KBM-7 (cell line): ENCODE measurements at regions not wholly inside any gene's neighbourhood (a gene's known extent, or its start where the extent isn't known, plus 50 kb on each side); places are given as distances from the start of the nearest gene placed in this dataset.

Experiments
- DNase-seq: peaks from one replicate; pipeline ENCODE4 v3.0.0-alpha.2; 2015
- in situ Hi-C: fragments of 300-500 bp; cut with MboI; formaldehyde crosslinking; loops from 2 replicates; pipeline ENCODE4 v1.14.3; 2020; ENCODE audit warnings: low sequenced_read_pairs, low pct_unique_long_range_greater_than_20kb, mixed read lengths

DNA sequence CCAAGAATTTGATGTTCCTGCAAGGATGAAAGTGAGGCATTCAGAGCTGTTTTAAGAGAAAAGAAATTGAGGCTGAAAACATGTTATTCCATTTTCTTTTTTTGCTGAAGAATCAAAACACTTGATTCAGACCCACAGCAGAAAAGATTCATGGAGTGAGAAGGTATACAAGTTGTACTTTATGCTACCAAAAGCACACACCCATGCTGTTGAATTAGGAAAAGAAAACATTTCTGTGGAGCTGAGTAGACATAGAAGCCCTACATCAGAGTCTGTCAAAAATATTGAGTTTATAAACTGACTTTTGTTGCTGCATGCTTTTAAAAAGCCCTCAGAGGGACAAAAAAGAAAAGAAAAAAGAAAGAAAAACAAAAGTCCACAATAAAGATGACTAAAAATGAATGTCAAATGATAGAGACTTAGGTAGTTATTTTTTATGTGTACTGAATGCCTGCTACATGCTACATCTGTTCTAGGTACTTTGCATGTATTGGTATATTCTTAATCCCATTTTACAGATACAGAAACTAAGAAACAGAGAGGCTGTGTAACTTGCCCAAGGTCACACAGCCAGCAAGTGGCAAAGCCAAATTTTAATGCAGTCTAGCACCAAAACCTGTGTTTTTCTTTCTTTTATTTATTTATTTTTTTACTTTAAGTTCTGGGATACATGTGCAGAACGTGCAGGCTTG lies 71.7 kb upstream of the PALS2 start:
- in situ Hi-C loops = no loop called here

DNA sequence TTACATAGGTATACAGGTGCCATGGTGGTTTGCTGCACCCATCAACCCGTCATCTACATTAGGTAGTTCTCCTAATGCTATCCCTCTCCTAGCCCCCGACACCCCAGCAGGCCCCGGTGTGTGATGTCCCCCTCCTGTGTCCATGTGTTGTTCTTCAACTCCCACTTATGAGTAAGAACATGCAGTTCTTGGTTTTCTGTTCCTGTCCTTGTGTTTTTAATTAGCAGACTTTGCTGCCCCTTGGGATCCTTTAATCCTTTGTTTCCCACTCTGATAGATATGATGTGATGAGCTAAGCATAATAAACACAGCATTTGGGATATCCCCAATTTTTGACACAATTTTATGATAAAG lies 71.1 kb upstream of the PALS2 start:
- in situ Hi-C loops = no loop called here
- no peak for DNase-seq

More for the DNA sequence above, 71.7 kb upstream of the PALS2 start:
- DNase-seq = no peak

DNA sequence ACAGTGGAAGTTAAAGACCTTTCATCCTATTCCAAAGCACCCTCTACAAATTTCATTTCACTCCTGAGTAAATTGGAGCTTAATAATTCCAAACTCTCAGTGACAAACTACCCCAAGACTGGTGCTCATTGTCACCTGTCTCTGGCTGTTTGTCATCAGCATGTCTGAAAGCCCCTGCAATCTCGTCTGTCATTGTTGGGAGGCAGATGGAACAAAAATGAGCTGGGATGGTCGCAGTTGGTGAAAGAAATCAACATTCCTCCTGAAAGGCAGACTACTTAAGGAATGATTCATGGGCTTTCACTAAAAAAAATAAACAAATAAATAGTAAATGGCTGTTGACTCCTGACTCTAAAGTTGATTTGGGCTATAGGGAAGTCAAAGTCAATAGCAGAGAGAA lies 69.7 kb upstream of the PALS2 start:
- no peak for DNase-seq
- in situ Hi-C loops = no loop called here

DNA sequence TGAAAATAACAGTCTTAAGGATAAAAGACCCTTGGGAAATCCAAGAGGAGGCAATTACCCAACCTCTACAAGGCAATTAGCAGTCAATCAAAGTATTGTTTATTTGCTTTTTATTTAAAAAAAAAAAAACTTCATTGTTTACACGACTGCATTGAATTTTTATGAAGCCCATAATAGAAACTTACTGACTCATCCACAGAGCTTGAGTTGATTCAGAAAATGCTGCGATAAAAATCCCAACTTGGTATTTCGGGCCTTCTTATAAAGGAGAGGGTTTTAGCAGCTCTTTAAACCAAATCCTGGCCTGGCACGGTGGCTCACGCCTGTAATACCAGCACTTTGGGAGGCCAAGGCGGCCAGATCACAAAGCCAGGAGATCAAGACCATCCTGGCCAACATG lies 69.2 kb upstream of the PALS2 start:
- in situ Hi-C loops = no loop called here
- DNase-seq = no peak

DNA sequence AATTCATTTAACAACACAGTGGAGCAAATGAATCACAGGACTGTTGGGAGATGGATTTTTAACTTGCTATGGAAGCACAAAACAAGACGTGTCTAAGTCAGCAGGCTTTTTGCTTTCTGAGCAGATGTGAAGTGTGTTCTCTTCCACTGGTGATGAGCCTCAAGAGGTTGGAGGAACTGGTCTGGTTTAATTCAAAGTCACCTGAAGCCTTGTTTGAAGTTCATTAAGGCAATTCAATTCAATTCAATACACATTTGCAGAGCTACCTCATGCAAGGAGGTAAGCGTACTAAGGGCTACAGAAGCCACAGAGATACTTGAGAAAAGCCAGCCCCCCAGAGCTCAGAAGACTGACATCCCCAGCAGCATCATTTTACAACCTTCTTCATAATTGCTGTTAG lies 68.4 kb upstream of the PALS2 start:
- in situ Hi-C loops = no loop called here
- no peak for DNase-seq

DNA sequence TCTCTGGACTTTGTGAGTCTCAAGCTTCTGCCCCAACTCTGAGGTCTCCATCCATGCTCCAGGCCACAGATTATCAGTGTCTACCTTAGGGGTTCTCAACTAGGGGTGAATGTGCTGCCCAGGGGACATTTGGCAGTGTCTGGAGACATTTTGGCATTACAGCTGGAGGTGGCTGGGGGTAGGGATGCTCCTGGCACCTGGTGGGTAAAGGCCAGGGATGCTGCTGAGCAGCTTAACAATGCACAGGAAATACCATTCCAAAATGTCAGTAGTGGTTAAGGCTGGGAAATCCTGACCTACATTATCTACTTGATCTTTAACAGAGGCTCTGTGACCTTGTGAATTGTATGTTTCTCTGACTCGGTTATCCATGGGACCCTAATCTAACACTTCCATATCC lies 67.3 kb upstream of the PALS2 start:
- in situ Hi-C loops = no loop called here
- DNase-seq = no peak

DNA sequence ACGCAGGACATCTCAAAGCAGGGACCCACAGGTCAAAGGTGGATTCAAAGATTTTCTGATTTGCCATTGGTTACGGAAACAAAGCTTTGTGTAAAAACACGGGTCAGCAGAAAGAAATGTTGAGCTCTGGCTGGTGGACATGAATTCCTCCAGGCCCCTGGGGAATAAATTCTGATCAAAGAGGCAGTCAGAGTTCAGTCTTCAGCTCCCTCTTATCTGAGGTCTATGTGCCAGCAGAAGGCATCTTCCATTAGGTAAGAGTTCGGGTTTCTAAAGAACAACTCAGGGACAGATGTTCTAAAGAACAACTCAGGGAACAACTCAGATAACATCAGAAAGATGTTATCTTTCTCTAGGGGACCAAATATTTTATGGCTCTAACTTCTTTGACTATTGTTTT lies 64.9 kb upstream of the PALS2 start:
- no peak for DNase-seq
- in situ Hi-C loops = no loop called here

DNA sequence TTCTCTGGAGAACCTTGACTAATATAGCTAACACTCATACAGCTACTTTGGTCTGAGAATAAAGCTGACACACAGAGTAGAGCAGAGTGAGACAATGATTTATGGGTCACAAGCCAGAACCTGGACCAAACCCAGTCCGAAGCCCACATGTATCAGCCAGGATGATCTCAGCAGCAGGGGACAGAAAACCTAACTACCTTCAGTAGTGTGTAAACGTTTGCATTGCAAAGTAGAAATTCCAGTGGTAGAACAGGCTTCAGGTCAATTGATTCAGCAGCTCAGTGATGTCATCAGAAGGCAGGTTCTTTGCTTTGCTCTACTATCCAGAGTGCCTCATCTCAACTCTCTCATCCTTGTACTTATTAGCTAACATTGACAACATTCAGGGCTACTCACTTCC lies 62.5 kb upstream of the PALS2 start:
- in situ Hi-C loops = no loop called here
- DNase-seq = no peak

DNA sequence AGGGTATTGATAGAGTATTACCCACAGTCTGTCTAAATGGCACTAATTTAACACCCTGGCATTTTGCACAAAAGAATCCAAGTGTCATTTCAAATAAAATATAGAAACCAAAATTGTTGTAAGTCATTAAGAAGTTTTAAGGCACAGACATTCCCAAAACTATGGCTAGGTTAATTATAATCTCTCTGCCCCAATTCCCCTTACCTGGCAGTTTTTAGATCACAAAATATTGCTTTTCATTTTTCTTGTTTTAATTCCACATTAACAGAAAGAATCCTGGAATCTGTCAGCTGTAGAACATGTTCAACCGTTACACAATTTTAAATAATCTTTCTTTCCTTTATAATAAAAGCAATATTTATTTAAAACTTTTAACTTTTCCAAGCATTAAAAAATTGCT lies 56.1 kb upstream of the PALS2 start:
- in situ Hi-C loops = no loop called here
- no peak for DNase-seq

DNA sequence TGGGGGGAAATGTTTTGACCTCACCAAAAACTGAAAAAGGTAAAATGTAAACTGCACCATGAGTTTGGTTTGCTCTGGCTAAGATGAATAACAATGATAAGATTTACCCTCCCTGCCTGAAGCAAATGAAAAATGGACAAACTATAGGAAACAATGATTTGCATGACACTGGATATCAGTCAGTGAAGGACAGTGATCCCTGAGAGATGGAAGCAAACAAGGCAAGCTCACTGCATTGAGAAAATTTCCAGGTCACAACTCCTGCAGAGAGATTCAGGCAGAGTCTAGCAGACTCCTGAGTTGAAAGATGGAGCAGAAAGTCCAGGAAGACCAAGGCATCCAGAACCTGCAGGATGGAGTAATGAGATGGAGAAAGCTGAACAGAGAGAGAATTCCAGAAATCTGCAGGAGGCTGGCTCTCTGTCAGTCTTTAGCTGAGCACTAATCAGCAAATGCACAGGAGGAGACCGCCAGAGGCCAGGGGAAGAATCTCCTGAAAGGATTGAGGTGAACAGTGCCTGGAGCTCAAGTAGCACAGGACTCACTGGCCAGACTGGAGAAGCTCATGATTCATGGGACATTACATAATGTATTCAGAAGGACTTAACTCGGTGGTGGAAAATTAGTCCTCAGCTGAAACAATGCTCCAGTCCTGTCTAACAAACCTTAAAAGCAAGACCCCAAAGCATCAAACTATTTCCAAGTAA lies 51.2 kb upstream of the PALS2 start:
- in situ Hi-C loops = no loop called here
- no peak for DNase-seq
